SK-N-MC (cell line): ENCODE measurements at regions not wholly inside any gene's neighbourhood (a gene's known extent, or its start where the extent isn't known, plus 50 kb on each side); places are given as distances from the start of the nearest gene placed in this dataset.

Experiments used
- EZH2 ChIP-seq: fragments of 200-600 bp; sonication (generic); IDR thresholded peaks from one replicate; pipeline ENCODE4 v1.6.1; 2017; ENCODE audit warnings: antibody characterized with exemption
- FOXP2 ChIP-seq: optimal IDR thresholded peaks from 2 replicates; pipeline ENCODE3; 2011; ENCODE audit warnings: mild to moderate bottlenecking, moderate library complexity; ENCODE audit not compliant: insufficient read depth; ENCODE audit errors: extremely low read length, control extremely low read depth
- POLR2AphosphoS5 ChIP-seq: IDR thresholded peaks from 2 replicates; pipeline ENCODE4 v1.6.1; 2012; ENCODE audit warnings: mild to moderate bottlenecking, low read depth, low read length, borderline replicate concordance

DNA sequence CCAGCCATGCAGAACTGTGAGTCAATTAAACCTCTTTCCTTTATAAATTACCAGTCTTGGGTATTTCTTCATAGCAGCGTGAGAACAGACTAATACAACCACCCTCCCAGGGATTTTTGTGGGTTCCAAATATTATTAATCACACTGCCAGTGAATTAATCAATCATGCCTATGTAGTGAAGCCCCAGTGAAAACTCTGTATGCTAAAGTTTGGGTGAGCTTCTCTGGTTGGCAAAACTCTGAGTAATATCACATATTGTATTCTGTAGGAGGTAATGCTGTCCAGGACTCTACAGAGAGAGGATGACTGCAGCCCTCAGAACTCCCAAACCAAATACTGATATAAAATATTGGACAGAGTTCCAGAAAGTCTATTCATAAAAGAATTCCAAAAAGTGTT is 216.9 kb downstream of the RPAP3 start:
- TF ChIP-seq POLR2AphosphoS5: no peak
- TF ChIP-seq EZH2: no peak
- no peak for TF ChIP-seq FOXP2
